WI38 (cell line): ENCODE measurements at regions not wholly inside any gene's neighbourhood (a gene's known extent, or its start where the extent isn't known, plus 50 kb on each side); places are given as distances from the start of the nearest gene placed in this dataset.
"Not testable (repeated sequence)": the region's sequence is repeated elsewhere in the genome, so short reads cannot be mapped to it uniquely, and the experiment has no call there.

Source experiments
- H3K4me3 ChIP-seq: 2 replicates; pipeline ENCODE4 v1.5.1; 2011; ENCODE audit warnings: low read depth, mild to moderate bottlenecking, control low read depth, low read length
- TF ChIP-seq, protein P1 (sequence below): IDR thresholded peaks from 2 replicates; pipeline ENCODE4 v1.5.1; 2012; ENCODE audit warnings: low read depth, mild to moderate bottlenecking, control low read depth, low read length

GRCh38 chr4:128635955-128636560 is 173.4 kb upstream of the JADE1 start:
- H3K4me3 ChIP-seq: no peak overlapping the region
- TF ChIP-seq, protein P1, sequence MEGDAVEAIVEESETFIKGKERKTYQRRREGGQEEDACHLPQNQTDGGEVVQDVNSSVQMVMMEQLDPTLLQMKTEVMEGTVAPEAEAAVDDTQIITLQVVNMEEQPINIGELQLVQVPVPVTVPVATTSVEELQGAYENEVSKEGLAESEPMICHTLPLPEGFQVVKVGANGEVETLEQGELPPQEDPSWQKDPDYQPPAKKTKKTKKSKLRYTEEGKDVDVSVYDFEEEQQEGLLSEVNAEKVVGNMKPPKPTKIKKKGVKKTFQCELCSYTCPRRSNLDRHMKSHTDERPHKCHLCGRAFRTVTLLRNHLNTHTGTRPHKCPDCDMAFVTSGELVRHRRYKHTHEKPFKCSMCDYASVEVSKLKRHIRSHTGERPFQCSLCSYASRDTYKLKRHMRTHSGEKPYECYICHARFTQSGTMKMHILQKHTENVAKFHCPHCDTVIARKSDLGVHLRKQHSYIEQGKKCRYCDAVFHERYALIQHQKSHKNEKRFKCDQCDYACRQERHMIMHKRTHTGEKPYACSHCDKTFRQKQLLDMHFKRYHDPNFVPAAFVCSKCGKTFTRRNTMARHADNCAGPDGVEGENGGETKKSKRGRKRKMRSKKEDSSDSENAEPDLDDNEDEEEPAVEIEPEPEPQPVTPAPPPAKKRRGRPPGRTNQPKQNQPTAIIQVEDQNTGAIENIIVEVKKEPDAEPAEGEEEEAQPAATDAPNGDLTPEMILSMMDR: no peak

DNA sequence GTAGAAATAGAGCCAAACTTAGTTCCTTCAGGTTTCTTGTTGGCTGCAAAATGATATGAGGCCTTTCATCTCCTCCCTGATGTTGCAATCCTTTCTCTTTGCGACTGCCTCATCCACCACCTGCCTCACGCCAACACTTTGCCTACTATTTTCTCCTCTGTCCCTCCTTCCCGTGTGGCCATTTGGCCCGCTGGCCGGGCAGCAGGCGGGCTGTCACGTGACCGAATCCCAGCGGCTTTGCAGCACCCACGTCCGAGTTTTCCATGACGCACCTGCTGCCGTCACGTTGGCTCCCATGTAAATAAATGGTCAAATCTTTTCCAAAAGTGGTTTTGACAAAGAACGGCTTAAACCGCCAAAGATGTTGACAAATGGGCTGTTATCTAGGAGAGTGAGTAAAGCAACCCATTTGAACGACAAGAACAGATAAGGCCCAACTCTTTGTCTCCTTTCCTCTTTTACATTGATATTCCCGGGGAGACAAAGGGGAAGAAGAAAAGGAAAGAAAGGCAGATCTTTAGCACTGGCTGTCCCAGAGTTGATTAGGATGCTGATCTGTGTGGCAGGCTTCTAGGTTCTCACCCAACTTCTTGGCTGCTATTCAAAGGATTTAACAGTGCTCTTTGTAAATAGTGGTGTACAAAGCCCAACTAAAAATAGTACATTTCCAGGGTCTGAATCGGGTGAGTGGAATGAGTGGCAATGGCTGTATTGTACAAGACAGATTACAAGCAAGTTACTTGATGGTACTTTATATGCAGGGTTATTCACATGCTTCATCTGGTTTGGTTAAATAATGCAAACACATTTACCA is 174.2 kb upstream of the JADE1 start:
- H3K4me3 ChIP-seq: no peak overlapping the region
- TF ChIP-seq, protein P1: no peak

DNA sequence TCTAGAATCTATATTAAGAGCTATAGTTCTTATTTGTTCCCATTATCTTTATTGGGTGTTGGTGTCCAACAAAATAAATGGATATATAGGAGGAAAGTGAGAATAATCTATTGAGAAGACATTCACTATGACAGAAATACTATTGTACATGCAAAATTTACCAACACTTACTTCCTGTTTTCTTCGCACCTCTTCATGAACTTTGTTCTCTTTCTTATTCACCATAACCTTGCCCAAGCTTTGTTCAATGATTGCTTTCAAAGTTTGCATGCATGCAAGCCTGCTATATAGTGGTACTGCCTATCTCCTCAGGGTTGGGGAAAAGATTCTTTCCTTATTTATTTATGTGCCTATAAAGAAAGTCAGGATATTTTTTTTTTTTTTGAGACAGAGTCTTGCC is 176.4 kb upstream of the JADE1 start:
- no peak overlapping the region for H3K4me3 ChIP-seq
- TF ChIP-seq, protein P1: no peak

- TF ChIP-seq, protein P1: no peak
- H3K4me3 ChIP-seq: no peak overlapping the region
These were observed 178.6 kb upstream of the JADE1 start for GRCh38 chr4:128630871-128631270.

- no peak overlapping the region for H3K4me3 ChIP-seq
- TF ChIP-seq, protein P1: no peak
These were observed 185.8 kb upstream of the JADE1 start for GRCh38 chr4:128623508-128624215.

DNA sequence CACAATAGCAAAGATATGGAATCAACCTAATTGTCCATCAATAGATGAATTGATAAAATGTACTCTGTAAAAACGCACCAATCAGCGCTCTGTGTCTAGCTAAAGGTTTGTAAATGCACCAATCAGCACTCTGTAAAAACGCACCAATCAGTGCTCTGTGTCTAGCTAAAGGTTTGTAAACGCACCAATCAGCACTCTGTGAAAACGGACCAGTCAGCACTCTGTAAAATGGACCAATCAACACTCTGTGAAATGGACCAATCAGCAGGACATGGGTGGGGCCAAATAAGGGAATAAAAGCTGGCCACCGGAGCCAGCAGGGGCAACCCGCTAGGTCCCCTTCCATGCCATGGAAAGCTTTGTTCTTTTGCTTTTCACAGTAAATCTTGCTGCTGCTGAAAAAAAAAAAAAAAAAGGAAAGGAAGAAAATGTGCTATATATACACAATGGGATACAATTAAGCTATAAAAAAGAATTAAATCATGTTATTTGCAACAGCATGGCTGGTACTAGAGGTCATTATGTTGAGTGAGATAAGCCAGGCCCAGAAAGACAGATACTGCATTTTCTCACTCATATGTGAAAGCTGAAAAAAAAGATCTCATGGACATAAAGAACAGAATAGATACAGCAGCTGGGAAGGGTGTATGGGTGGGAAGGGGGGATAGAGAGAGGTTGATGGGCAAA is 189.1 kb upstream of the JADE1 start:
- H3K4me3 ChIP-seq: not testable (repeated sequence)

DNA sequence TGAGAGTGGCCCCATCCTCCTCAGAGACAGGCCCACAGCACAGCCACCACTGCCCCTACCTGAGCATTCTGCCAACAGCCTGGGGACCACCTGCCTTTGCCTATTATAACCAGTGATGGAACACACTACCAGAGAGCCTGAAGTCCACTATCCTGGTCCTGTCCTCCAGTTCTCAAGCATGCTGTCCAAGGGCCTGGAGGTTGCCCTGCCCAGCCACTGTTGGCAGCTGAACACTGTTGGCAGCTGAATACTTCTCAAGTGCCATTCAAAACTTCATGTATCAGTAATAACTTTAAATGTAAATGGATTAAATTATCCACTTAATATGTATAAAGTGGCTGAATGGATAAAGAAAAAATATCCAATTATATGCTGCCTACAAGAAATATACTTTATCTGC is 194.3 kb upstream of the JADE1 start:
- H3K4me3 ChIP-seq: no peak overlapping the region
- TF ChIP-seq, protein P1: no peak
